22Rv1 (cell line): ENCODE measurements at regions not wholly inside any gene's neighbourhood (a gene's known extent, or its start where the extent isn't known, plus 50 kb on each side); places are given as distances from the start of the nearest gene placed in this dataset.

Source experiments
- ZFX ChIP-seq: fragments of 450-650 bp; IDR thresholded peaks from 2 replicates; pipeline ENCODE4 v1.6.1; 2017; ENCODE audit warnings: antibody characterized with exemption, borderline replicate concordance
- TF ChIP-seq, protein P1 (sequence below): fragments of 450-650 bp; IDR thresholded peaks from 2 replicates; pipeline ENCODE4 v1.5.1; 2017; ENCODE audit warnings: mild to moderate bottlenecking

DNA sequence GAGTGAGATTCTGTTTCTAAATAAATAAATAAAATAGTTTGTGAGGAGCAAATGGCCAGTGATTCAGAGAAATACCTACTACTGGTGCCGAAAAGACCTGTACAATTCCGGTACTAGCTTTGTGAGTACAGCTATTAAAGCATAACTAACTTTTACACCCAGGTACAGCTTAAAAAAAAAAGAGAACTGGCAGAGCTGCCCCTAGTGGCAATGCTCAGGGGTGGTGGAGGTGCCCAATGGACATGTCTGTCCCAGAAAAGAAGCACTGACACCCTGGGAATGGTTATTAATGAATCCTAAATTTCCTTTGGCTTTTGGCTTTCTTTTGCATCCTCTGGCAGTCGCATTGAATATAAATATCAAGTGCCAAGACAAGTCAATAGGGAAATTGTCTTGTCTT, 87.0 kb downstream of the LIPG start:
- TF ChIP-seq, protein P1, sequence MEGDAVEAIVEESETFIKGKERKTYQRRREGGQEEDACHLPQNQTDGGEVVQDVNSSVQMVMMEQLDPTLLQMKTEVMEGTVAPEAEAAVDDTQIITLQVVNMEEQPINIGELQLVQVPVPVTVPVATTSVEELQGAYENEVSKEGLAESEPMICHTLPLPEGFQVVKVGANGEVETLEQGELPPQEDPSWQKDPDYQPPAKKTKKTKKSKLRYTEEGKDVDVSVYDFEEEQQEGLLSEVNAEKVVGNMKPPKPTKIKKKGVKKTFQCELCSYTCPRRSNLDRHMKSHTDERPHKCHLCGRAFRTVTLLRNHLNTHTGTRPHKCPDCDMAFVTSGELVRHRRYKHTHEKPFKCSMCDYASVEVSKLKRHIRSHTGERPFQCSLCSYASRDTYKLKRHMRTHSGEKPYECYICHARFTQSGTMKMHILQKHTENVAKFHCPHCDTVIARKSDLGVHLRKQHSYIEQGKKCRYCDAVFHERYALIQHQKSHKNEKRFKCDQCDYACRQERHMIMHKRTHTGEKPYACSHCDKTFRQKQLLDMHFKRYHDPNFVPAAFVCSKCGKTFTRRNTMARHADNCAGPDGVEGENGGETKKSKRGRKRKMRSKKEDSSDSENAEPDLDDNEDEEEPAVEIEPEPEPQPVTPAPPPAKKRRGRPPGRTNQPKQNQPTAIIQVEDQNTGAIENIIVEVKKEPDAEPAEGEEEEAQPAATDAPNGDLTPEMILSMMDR = peak; percentile 30
- no peak for TF ChIP-seq ZFX
